HG03097 (cell line): ENCODE measurements at regions not wholly inside any gene's neighbourhood (a gene's known extent, or its start where the extent isn't known, plus 50 kb on each side); places are given as distances from the start of the nearest gene placed in this dataset.

Experiments
- ATAC-seq: cut with Tn5 transposase; IDR thresholded peaks from one replicate; pipeline ENCODE4 v1.9.1; 2021; ENCODE audit not compliant: unreplicated experiment, low FRiP score

- ATAC-seq: no peak
Observed at GRCh38 chr6:97995158-97995557, 712.1 kb upstream of the MMS22L start.

- no peak for ATAC-seq
Observed at GRCh38 chr6:98002678-98003077, 719.7 kb upstream of the MMS22L start.

- ATAC-seq: no peak
Observed at GRCh38 chr6:98014442-98015201, 731.6 kb upstream of the MMS22L start.

- no peak for ATAC-seq
Observed at GRCh38 chr6:98016565-98016964, 733.5 kb upstream of the MMS22L start.

- no peak for ATAC-seq
Observed at GRCh38 chr6:98020222-98020621, 737.2 kb upstream of the MMS22L start.

- ATAC-seq: no peak
Observed at GRCh38 chr6:98024359-98024758, 741.3 kb upstream of the MMS22L start.

GRCh38 chr6:98027898-98028297 is 744.9 kb upstream of the MMS22L start:
- no peak for ATAC-seq

GRCh38 chr6:98033617-98034016 is 750.6 kb upstream of the MMS22L start:
- no peak for ATAC-seq

- no peak for ATAC-seq
Observed at GRCh38 chr6:98036344-98036923, 753.4 kb upstream of the MMS22L start.

GRCh38 chr6:98037571-98037970 is 754.6 kb upstream of the MMS22L start:
- ATAC-seq: no peak

GRCh38 chr6:98039443-98039842 is 756.4 kb upstream of the MMS22L start:
- no peak for ATAC-seq

GRCh38 chr6:98039904-98040607 is 757.0 kb upstream of the MMS22L start:
- no peak for ATAC-seq

GRCh38 chr6:98041056-98041455 is 758.0 kb upstream of the MMS22L start:
- ATAC-seq: no peak

- ATAC-seq: no peak
Observed at GRCh38 chr6:98041921-98042320, 758.9 kb upstream of the MMS22L start.

GRCh38 chr6:98044151-98044561 is 761.1 kb upstream of the MMS22L start:
- no peak for ATAC-seq

- ATAC-seq: no peak
Observed at GRCh38 chr6:98044791-98045470, 761.9 kb upstream of the MMS22L start.

- no peak for ATAC-seq
Observed at GRCh38 chr6:98047164-98047563, 764.1 kb upstream of the MMS22L start.

GRCh38 chr6:98047871-98048270 is 764.9 kb upstream of the MMS22L start:
- no peak for ATAC-seq

- no peak for ATAC-seq
Observed at GRCh38 chr6:98054453-98054852, 771.4 kb upstream of the MMS22L start.

GRCh38 chr6:98056955-98057354 is 773.9 kb upstream of the MMS22L start:
- no peak for ATAC-seq

GRCh38 chr6:98067375-98067774 is 767.0 kb upstream of the POU3F2 start:
- ATAC-seq: no peak
